Right lobe of liver (tissue), 4 donors: ENCODE measurements at regions not wholly inside any gene's neighbourhood (a gene's known extent, or its start where the extent isn't known, plus 50 kb on each side); places are given as distances from the start of the nearest gene placed in this dataset.

Experiments
- POLR2A ChIP-seq: fragments of 450-650 bp; IDR thresholded peaks from one replicate; pipeline ENCODE4 v1.6.1; 2017; ENCODE audit warnings: antibody characterized with exemption, mild to moderate bottlenecking
- TF ChIP-seq, protein P1 (sequence below), 4 donors: fragments of 200-600 bp in 3 of 4; fragments of 450-650 bp in 1 of 4; IDR thresholded peaks; one replicate each; pipeline versions ENCODE4 v1.5.1 to v1.8.0; 2016 to 2022; ENCODE audit warnings: antibody characterized with exemption in 4 of 4, mild to moderate bottlenecking in 2 of 4
- donor health status: DM: no; HTN: no; CAD: no.
- donor health status: DM: no; HTN: no; CAD: no.
- donor health status: DM: no; HTN: yes; CAD: no.

DNA sequence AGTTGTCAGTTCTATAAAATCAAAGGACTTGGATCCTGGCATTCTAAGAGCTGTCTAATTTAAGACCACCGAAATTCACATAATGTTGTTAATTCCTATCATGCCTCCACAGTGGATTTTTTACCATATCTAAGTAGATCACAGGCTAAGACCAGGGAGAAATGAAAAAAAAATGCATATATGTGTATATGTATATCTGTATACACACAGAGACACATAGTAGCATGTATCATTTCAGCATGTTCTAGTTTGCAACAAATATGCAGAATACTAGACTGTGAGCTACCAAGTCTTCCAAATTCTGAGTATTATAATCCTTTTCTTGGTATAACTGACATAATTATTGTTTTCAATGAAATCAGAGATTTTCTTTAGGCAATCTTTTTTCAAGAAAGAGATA lies 267.6 kb upstream of the TSHZ2 start:
- no peak for TF ChIP-seq POLR2A
- TF ChIP-seq, protein P1, sequence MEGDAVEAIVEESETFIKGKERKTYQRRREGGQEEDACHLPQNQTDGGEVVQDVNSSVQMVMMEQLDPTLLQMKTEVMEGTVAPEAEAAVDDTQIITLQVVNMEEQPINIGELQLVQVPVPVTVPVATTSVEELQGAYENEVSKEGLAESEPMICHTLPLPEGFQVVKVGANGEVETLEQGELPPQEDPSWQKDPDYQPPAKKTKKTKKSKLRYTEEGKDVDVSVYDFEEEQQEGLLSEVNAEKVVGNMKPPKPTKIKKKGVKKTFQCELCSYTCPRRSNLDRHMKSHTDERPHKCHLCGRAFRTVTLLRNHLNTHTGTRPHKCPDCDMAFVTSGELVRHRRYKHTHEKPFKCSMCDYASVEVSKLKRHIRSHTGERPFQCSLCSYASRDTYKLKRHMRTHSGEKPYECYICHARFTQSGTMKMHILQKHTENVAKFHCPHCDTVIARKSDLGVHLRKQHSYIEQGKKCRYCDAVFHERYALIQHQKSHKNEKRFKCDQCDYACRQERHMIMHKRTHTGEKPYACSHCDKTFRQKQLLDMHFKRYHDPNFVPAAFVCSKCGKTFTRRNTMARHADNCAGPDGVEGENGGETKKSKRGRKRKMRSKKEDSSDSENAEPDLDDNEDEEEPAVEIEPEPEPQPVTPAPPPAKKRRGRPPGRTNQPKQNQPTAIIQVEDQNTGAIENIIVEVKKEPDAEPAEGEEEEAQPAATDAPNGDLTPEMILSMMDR (IDR thresholded peaks at IDR 0.05): no peak
